Activated naive CD8-positive, alpha-beta T cell treated with anti-CD3 and anti-CD28 coated beads for 36 hours (primary cell): ENCODE measurements at regions not wholly inside any gene's neighbourhood (a gene's known extent, or its start where the extent isn't known, plus 50 kb on each side); places are given as distances from the start of the nearest gene placed in this dataset.

Experiments used
- DNase-seq: peaks from one replicate; pipeline ENCODE4 v3.0.0; 2021
- H3K27ac Mint-ChIP-seq: one replicate; pipeline ENCODE4 v1.8.0; 2022; ENCODE audit warnings: mild to moderate bottlenecking, moderate library complexity, mixed read lengths
- H3K27me3 Mint-ChIP-seq: one replicate; pipeline ENCODE4 v1.8.0; 2022; ENCODE audit warnings: mild to moderate bottlenecking, mixed read lengths
- H3K36me3 Mint-ChIP-seq: one replicate; pipeline ENCODE4 v1.8.0; 2021; ENCODE audit warnings: mild to moderate bottlenecking, mixed read lengths
- H3K4me1 Mint-ChIP-seq: one replicate; pipeline ENCODE4 v1.8.0; 2021; ENCODE audit warnings: mixed read lengths
- H3K4me3 Mint-ChIP-seq: one replicate; pipeline ENCODE4 v1.8.0; 2022; ENCODE audit warnings: mild to moderate bottlenecking, moderate library complexity, mixed read lengths
- H3K9me3 Mint-ChIP-seq: one replicate; pipeline ENCODE4 v1.8.0; 2022; ENCODE audit warnings: mixed read lengths

DNA sequence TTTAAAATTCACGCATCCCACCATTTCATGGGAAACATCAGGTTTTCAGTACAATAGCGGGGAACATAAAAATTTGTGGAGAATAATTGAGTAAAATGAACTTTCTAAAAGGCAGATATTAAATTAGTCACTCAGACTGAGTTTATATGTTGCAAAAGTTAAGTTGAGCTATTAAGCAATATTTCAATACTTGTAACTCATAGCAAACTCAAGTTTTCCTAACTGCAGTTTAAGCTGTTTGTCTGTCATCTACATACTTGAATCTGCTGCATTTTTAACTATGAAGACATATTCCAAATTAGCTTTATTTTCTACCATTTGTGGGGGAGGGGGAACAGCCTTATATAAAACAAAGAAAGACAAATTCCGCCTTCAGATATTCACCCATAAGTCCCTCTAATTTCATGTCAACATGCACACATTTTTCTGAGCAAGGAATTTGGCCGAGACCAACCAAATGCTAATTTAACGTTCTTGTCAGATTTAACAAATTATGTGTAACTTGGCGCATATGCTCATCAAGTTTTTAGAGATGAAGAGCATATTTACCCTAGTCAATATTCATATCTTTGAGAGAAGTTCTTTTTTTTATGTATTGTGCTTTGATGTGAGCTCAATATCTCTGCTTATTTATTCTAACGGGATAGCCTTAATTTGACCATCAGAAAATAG is 462.9 kb downstream of the TXNL1 start:
- H3K27me3 Mint-ChIP-seq: no peaks in the 10 kb centered on the region
- no peak overlapping the region for H3K27ac Mint-ChIP-seq
- no peak overlapping the region for H3K4me3 Mint-ChIP-seq
- no peaks in the 10 kb centered on the region for H3K4me1 Mint-ChIP-seq
- DNase-seq: no peak
- H3K36me3 Mint-ChIP-seq: no peaks in the 10 kb centered on the region
- no peaks in the 10 kb centered on the region for H3K9me3 Mint-ChIP-seq

DNA sequence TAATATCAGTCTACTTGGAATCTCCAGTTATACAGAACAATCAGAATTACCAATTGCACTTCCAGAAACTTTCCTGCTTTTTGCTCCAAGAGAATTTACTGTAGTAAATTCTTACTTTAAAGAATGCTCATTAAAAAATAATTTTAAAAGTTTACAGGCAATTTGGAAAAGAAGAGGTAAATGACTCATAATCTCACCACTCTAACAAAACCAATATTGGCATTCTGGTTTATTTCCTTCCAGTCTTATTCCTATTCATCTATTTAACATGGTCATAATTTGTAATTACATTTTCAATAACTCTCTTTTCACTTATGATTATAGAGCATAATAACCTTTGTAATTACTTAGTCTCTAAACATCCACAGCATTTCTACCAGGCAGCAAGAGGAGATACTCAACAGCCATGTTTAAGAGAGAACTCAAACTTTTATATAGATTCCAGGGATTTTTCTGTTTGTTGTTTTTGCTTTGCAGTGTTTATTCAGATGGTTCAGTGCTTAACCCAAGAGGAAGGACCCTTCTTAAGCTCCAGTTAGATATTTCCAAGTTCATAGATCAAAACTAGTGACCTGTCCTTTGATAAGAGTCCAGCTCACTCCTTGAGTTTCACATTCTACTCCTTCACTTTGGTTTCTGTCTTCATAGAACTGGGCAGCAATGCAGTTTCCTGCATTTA is 464.7 kb downstream of the TXNL1 start:
- Mint-ChIP-seq H3K9me3 (no peaks in the 10 kb centered on the region), H3K36me3 (no peaks in the 10 kb centered on the region), H3K27me3 (no peaks in the 10 kb centered on the region), H3K4me3 (no peak overlapping the region), H3K27ac (no peak overlapping the region), H3K4me1 (no peaks in the 10 kb centered on the region)
- DNase-seq: no peak

DNA sequence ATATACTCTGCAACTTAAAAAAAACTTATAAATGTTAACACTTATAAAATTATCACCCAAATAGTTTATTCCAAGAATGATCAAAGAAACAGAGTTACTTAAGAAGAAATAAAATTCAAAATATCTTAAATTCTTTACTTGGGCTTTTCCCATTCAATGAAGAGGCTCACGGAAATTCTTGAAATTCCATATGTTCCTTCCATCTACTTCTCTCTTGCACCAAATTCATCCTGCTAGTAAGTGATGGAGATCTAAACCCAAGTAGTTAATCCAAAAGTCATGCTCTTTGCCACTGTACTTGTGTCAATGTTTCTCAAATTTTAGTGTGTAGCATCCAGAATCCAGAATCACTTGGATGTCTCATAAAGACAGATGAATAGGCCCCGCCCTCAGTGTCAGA is 465.9 kb downstream of the TXNL1 start:
- Mint-ChIP-seq H3K36me3 (no peaks in the 10 kb centered on the region), H3K4me1 (no peaks in the 10 kb centered on the region), H3K9me3 (no peaks in the 10 kb centered on the region), H3K4me3 (no peak overlapping the region), H3K27ac (no peak overlapping the region), H3K27me3 (no peaks in the 10 kb centered on the region)
- no peak for DNase-seq

DNA sequence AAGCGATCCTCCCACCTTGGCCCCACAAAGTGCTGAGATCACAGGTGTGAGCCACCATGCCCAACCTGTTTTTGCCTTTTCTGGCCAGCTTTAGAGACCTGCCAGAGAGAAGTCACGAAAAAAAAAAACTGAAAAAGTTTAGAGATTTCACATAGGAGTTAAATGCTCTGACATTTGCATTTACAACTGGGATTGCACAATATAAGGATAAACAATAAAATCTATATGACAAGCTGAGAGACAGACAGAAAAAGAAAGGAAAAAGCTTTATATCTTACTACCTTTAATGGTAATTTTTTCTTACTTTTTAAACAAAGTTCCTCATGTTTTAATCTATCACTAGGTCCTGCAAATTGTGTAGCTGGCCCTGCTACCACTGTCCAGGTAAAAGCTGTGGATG is 466.5 kb downstream of the TXNL1 start:
- Mint-ChIP-seq H3K27ac (no peak overlapping the region), H3K9me3 (no peaks in the 10 kb centered on the region), H3K27me3 (no peaks in the 10 kb centered on the region), H3K4me3 (no peak overlapping the region), H3K36me3 (no peaks in the 10 kb centered on the region), H3K4me1 (no peaks in the 10 kb centered on the region)
- DNase-seq: no peak

DNA sequence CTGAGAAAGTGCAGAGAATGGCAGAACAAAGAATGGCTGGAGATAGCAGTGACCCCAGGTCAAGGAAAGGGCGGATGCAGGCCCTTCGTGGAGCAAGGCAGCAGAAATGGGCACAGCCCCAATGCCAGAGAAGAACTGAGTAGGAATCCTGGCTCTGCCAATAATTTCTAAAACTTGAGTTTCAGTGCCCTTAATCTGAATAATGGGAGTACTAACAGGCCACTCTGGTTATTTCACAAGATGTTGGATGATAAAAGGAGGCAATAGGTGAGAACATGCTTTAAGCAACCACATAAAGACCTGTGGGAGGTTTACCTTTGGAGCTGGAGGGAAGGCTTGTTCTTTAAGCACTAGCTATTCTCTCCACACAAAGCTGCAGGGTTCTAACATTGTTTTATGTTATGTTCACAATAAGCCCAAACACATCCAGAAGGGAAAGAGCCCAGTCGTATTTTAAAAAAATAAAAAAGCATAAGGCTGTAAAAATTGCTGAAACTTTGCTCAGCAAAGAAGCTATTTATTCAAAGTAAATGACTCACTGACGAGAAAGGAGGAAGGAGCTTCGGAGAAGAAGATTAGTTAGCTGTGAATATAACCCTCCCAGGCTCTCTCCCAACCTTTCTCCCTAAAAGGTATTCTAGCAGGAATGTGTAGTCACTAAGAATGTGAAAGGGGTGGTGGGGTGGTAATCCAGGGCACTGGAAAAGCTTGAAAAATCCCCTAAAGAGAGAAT is 470.2 kb downstream of the TXNL1 start:
- Mint-ChIP-seq H3K27ac (no peak overlapping the region), H3K36me3 (no peaks in the 10 kb centered on the region), H3K9me3 (no peaks in the 10 kb centered on the region), H3K4me3 (no peak overlapping the region), H3K27me3 (no peaks in the 10 kb centered on the region), H3K4me1 (no peaks in the 10 kb centered on the region)
- DNase-seq: no peak

DNA sequence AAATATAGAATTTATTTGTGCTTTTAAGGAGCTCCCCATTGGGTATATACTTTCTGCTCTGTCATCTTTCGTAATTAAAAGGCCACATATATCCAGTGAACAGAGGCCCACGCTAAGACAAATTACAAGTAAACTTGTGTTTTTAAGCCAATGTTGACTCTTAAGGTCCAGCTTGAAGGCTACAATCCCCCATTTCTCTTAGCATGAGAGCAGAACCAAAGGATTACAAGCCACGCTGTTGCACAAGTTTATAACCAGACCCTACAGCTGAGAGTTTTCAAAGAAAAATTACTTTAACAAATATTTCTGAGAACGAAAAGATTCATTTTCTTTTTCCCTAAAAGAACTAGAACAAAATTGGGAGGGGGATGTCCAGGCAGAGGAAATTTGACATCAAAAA is 471.0 kb downstream of the TXNL1 start:
- H3K9me3 Mint-ChIP-seq: no peaks in the 10 kb centered on the region
- H3K27ac Mint-ChIP-seq: no peak overlapping the region
- H3K4me1 Mint-ChIP-seq: no peaks in the 10 kb centered on the region
- no peak for DNase-seq
- H3K4me3 Mint-ChIP-seq: no peak overlapping the region
- H3K36me3 Mint-ChIP-seq: no peaks in the 10 kb centered on the region
- H3K27me3 Mint-ChIP-seq: no peaks in the 10 kb centered on the region

DNA sequence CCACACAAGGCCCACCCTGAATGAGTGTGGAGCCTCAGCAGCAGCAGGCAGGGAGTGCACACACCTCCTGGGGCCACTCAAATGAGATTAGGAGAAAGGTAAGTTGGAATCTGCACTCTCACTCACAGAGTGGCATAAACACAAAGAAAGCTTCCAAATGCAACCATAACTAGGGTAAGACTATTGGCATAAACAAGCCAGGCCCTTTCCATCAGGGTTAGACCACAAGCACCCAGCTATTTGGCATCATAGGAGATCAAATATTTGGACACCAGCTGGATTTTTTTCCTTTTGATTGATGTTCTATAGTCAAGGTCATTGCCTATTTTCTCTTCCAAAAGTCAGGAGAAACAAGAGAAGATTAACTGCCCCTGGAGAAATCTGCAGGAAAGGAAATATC is 471.5 kb downstream of the TXNL1 start:
- H3K27ac Mint-ChIP-seq: no peak overlapping the region
- no peaks in the 10 kb centered on the region for H3K36me3 Mint-ChIP-seq

DNA sequence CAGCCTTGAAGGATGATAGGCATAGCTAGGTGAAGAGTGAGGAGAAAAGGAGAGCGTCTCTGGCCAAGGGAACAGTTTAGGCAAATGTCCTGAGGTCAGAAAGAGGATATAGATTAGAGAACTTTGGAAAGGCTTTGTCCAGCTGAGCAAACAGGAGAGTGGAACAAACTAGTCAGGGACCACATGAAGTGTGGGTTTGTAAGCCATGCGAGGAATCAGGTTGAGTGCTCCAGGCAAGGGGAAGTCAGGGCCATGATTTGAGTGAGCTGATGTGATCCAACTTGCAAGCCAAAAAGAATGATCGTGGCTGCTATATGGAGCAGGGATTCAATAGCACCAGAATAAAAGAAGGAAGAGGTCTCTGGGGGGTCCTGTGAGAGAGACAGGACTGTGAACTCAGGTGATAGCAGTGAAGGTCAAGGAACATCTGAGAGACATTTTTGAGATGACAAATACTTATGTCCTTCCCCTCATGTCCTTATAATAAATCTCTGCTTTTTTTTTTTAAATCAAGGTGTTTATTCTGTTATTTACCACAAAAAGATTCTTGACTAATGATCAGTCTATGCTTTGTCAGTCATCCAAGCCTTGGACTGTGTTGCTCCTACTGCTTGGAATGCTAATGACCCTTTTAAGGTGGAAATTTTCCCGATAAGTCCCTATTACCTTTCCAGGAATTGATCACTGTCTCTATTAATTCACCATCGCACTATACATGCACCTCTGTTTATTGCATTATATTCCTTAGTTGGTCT is 472.6 kb downstream of the TXNL1 start:
- Mint-ChIP-seq H3K27me3 (no peaks in the 10 kb centered on the region), H3K4me3 (no peak overlapping the region), H3K9me3 (no peaks in the 10 kb centered on the region), H3K27ac (no peak overlapping the region), H3K36me3 (no peaks in the 10 kb centered on the region), H3K4me1 (no peaks in the 10 kb centered on the region)
- no peak for DNase-seq

More for the DNA sequence above, 471.5 kb downstream of the TXNL1 start:
- H3K4me3 Mint-ChIP-seq: no peak overlapping the region
- no peaks in the 10 kb centered on the region for H3K4me1 Mint-ChIP-seq
- DNase-seq: no peak
- no peaks in the 10 kb centered on the region for H3K9me3 Mint-ChIP-seq
- no peaks in the 10 kb centered on the region for H3K27me3 Mint-ChIP-seq

DNA sequence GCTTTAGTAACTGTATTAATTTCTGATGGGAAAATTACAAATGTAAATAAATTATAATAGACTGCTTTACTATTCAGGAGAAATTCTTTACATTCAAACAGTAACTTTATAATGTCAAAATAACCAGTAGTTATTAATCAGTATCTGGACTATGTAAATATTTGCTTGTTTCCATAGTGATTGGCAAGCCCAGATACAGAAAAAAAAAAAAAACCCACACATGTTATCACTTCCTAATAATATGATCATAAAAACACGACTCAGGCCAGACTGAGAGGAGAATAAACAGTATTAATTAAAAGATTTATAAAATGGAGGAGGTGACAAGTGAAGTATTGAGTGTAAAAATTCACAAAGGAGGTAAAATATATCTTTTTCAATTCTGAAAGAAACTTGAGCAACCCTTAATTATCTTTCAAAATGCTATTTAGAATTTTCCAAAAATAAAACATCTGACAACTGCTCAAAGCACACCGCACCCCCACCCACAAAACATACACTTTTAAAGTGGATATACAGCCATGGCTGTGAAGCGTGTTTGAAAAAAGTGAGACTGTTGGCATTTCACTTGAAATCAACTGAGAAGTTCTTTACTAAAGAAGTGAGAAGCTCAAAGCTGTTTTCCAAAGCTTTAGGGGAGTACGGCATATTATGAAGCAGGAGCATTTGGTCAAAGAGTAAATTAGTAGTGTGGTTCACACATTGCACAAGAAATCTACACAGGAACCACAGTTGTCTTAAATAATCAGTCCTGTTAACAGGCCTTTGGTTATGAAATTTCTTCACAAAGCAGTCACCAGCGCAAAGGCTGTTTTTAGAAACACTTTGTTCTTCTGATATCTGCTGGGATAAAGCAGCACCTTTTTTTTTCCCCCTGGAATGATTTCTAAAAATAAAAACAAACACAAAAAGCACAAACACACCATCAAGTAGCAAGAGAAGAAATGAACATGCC is 475.8 kb downstream of the TXNL1 start:
- no peak for DNase-seq
- Mint-ChIP-seq H3K27me3 (no peaks in the 10 kb centered on the region), H3K4me3 (no peak overlapping the region), H3K36me3 (no peaks in the 10 kb centered on the region), H3K9me3 (no peaks in the 10 kb centered on the region), H3K27ac (no peak overlapping the region), H3K4me1 (no peaks in the 10 kb centered on the region)

DNA sequence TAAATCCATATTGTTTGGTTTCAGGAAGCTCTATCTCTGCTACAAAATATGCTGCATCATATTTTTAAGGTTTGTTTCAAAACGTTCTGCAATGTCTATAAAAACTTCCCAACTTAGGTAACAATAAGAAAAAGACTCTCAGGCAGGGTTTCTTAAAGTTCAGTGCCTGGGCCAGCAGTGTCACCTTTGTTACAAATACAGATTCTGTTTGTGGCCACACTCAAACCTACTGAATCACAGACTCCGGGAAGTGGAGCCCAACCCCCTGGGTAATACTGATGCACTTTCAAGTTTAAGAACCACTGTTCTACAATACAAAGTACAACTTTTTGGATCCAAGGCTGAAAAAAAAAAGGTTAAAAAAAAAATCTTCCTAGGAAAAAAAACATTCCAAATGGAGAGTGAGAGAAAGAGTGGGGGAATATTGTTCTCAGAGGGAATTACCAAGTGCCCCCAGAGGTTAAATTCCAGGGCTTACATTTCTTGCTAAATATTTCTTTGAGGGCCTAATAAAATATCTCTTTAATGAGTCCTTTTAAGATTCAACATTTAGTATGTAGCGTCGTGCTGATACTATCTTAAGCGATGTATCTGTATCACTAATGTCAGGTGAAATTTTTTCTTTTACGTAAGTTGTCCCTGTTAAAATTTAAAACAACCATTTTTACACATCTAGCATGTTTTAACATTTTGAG is 476.7 kb downstream of the TXNL1 start:
- H3K4me3 Mint-ChIP-seq: no peak overlapping the region
- H3K9me3 Mint-ChIP-seq: no peaks in the 10 kb centered on the region
- no peaks in the 10 kb centered on the region for H3K27me3 Mint-ChIP-seq
- no peak overlapping the region for H3K27ac Mint-ChIP-seq
- no peak for DNase-seq
- H3K4me1 Mint-ChIP-seq: no peaks in the 10 kb centered on the region
- H3K36me3 Mint-ChIP-seq: no peaks in the 10 kb centered on the region

DNA sequence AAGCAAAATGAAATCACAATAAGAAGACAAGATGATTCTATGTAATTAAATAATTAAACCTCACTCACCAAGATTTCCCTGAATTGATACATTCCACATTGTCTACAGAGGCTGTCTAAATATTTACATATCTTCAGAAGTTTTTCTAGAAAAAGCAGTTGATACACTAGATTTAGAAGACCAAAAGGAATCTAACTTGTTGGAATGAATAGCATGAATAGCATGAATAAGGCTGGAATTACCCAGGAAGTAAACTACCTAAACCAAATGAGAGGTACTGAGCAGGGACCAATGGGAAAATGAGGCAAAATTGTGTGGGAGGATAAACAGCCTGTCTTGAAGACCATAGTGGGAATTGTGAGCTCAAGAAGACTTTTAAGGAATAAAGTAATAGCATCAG is 479.7 kb downstream of the TXNL1 start:
- Mint-ChIP-seq H3K4me3 (no peak overlapping the region), H3K36me3 (no peaks in the 10 kb centered on the region), H3K27ac (no peak overlapping the region), H3K9me3 (peaks cover 5% of the 10 kb centered on the region), H3K4me1 (no peaks in the 10 kb centered on the region), H3K27me3 (no peaks in the 10 kb centered on the region)
- DNase-seq: no peak

DNA sequence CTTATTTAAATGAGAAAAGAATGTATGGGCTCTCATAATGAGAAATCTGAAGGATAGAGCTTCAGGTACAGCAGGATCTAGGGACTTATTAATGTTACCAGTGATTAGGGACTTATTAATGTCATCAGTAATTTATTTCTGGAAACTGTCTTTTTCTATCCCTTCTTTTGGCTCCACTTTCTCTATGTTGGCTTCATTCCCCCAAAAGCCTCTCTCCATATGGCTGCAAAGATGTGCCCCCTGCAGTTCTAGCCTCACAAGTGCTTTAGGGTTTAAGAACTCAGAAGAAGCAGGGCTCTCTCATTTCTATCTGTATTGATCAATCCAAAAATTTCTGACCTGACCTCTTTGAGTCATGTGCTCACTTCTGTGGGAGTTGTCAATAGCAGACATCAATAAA is 480.9 kb downstream of the TXNL1 start:
- DNase-seq: no peak
- H3K27me3 Mint-ChIP-seq: no peaks in the 10 kb centered on the region
- peaks cover 5% of the 10 kb centered on the region for H3K9me3 Mint-ChIP-seq
- H3K4me1 Mint-ChIP-seq: no peaks in the 10 kb centered on the region
- H3K4me3 Mint-ChIP-seq: no peak overlapping the region
- no peaks in the 10 kb centered on the region for H3K36me3 Mint-ChIP-seq
- H3K27ac Mint-ChIP-seq: no peak overlapping the region

DNA sequence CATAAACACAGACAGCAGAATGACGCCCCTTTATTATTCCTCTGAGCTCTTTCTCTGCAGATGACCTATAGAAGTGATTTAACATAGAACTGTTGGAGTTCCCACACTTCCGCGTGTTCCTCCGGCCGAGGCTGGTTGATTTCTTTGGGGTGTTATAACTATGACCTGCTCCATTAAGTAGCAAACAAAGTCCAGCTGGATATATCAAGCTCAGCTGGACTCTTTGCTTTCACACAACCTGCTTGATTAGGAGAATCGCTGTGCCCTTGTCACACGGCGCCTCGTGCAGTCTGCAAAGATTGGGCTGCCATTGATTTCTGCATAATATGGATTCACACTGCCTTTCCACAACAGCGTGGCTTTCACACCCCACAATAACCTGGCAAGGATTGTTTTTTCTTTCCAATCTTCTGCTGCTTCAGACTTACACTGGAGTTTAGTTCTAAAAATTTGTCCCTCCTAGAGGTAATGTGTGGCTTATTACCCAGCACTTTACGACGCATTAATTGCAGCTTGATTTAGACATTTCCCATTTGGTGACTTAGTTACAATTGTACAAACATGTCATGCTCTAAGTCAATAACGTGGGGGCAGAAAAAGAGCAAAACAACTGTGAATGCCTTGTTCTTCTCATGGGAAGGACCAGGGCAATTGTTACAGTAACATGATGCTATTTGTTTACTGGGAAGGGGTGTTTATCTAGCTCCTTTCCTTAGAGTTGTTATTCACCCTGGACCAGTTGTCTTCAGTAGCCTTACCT is 485.7 kb downstream of the TXNL1 start:
- Mint-ChIP-seq H3K27me3 (no peaks in the 10 kb centered on the region), H3K4me3 (no peak overlapping the region), H3K4me1 (no peaks in the 10 kb centered on the region), H3K9me3 (peaks cover 7% of the 10 kb centered on the region), H3K36me3 (no peaks in the 10 kb centered on the region), H3K27ac (no peak overlapping the region)
- no peak for DNase-seq
